ENCODE measurements at regions not wholly inside any gene's neighbourhood (a gene's known extent, or its start where the extent isn't known, plus 50 kb on each side); places are given as distances from the start of the nearest gene placed in this dataset.
"Not testable (repeated sequence)": the region's sequence is repeated elsewhere in the genome, so short reads cannot be mapped to it uniquely, and the experiment has no call there.

GRCh38 chr13:62524498-62524897 lies 1108.8 kb upstream of the PCDH20 start:
- DNase-seq (ENCODE audit: low read depth in 1 of 2, low spot score in 1 of 2), result no peak

DNA sequence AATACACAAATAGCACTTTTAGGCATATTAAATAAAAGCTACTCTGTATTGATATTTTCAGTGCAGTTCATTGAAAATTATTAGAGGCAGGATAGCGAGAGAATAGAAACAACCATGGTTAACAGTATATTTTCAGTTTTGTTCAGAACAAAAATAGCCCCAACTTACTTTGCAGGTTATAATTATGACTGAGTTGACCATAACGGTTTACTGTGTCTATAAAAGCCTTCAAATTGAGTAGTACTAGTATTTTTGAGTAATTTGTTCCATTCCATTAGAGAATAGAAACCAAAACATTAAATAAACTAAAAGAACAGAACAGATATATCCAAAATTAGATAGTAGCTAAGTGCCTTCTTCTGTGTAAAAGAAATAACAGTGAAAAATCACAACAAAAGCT lies 1108.4 kb upstream of the PCDH20 start:
- no peak for DNase-seq (ENCODE audit: low read depth in 1 of 2, low spot score in 1 of 2)

- no peak for DNase-seq (ENCODE audit: low read depth in 1 of 2, low spot score in 1 of 2)
These were observed 1096.8 kb upstream of the PCDH20 start for GRCh38 chr13:62512194-62513141.

DNA sequence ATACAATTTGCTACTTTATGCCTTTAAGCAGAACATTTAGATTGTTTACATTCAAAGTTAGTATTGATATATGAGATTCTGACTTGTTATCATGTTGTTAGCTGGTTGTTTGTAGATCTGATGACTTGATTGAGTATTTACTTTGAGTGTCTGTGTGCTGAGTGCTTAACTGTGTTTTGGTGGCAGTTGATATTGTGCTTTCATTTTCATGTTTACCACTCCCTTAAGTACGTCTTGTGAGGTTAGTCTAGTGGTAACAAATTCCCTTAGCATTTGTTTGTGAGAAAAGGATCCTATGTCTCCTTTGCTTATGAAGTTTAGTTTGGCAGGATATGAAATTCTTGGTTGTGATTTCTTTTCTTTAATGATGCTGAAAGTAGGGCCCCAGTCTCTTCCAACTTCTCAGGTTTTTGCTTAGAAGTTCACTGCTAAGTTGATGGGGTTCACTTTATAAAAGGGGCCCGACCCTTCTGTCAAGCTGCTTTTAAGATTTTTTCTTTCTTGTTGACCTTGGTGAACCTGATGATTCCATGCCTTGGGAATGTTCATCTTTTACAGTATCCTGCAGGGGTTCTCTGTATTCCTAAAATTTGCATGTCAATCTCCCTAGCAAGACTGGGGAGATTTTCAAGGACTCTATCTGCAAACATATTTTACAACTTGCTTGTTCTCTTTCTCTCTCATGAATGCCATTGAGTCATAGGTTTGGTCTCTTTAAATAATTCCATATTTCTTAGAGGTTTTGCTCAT lies 1095.4 kb upstream of the PCDH20 start:
- no peak for DNase-seq (ENCODE audit: low read depth in 1 of 2, low spot score in 1 of 2)

- DNase-seq (ENCODE audit: low read depth in 1 of 2, low spot score in 1 of 2), result no peak
These were observed 1086.9 kb upstream of the PCDH20 start for GRCh38 chr13:62502588-62502987.

DNA sequence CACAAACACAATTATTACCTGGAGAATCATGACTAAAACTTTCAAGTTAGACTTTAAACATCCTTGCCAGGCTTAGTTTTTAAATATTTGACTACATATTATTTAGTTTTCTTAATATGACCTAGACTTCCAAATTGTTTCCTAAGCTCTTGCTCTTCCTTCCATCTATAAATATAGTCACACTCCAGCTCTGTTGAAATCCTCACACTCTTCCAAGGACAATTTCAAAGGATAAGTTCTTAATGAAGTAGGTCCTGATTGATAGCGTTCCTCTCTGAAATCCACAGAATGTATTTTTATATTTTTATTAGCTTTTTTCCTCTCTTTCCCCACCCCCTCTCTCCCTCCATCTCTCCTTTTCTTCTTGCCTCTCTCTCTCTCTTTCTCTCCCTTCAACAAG lies 1074.1 kb upstream of the PCDH20 start:
- no peak for DNase-seq (ENCODE audit: low read depth in 1 of 2, low spot score in 1 of 2)

- DNase-seq (ENCODE audit: low read depth in 1 of 2, low spot score in 1 of 2), result no peak
These were observed 1068.1 kb upstream of the PCDH20 start for GRCh38 chr13:62483774-62484173.

DNA sequence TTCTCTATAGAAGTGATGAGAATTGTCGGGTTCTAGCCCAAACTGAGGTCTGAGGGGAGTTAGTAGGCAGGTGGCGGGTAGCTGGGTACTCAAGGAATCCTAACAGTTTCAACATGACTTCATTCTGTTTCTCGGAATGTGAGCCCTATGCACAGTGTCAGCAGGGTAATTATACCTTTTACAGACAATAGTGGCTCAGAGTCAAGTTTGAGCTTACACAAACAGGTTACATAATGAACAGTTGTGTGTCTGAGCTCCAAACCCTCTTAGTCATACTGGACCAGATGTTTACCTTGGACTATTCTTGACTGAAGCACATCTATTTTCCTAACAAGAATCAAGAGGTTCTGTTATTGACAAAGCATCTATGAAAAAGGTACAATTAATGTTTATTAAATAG lies 1066.7 kb upstream of the PCDH20 start:
- DNase-seq (ENCODE audit: low read depth in 1 of 2, low spot score in 1 of 2), result no peak

DNA sequence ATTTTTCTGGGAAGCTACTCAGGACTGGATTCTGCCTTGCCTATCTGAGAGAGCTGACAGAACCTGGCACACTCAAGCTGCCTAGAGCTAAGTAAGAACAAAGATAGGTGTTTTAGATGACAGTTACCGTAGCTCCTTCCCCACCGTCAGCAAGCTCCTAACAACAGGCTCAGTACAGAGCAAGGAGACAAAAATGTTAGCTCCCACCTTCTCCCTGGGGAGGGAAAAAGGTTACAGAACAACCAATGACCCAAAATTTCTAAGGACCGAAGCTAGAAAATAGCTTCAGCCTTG lies 1058.2 kb upstream of the PCDH20 start:
- no peak for DNase-seq (ENCODE audit: low read depth in 1 of 2, low spot score in 1 of 2)

- no peak for DNase-seq (ENCODE audit: low read depth in 1 of 2, low spot score in 1 of 2)
These were observed 1057.7 kb upstream of the PCDH20 start for GRCh38 chr13:62473190-62473943.

DNA sequence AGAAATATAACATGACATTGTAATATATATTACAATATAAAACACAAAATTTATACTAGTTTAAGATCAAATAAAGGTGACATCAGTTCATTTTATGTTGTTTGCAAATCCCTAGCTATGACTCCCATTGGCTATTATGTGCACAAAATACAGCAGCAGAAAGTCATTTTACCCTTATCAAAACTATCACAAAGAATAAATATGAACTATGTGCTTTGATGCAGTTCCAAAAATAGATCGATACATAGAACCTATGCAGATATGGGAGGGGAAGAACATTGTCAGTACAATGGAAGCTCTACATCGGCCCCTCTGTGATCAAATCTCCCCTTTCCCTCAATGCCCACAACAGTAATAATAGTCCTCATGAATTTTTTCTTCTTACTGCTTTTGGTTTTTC lies 1038.1 kb upstream of the PCDH20 start:
- no peak for DNase-seq (ENCODE audit: low read depth in 1 of 2, low spot score in 1 of 2)

DNA sequence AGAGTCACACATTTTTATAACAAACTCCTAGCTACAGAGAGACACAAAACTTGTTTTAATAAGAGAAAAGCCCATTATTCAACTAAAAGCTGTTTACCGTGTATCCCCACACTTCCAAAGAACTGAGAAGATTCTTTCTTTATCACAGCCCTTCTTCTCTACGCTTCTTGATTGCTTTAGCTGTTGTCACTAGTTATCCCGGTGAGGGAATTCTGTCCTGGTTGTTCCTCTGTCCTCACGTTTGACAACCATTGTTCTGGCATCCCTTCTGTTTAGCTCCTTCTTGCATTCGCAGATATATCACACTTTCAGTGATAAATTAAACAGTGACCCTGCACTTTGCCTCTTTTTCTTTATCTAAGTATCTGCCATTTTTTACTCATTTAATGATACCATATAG lies 1035.1 kb upstream of the PCDH20 start:
- DNase-seq (ENCODE audit: low read depth in 1 of 2, low spot score in 1 of 2), result no peak

GRCh38 chr13:62447771-62448382 lies 1032.2 kb upstream of the PCDH20 start:
- not testable (repeated sequence) for DNase-seq (ENCODE audit: low read depth in 1 of 2, low spot score in 1 of 2)

DNA sequence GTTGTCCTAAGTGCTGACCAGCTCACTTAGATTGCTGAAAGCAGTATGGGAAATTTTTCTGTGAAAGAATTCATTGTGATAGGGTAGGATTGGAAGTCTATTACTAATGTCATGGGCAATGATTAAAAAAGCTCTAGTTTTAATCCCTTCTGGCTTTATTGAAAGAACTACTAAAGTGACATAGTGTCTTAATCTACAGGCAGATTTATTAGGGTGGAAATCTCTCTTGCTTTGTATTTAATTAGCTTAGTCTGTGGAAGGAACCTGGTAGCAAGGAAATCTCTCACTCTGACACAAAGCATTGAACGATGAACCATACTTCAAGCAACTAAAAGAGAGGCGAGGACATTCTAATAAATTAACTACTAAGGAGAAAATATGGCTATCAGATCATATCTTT lies 1029.2 kb upstream of the PCDH20 start:
- no peak for DNase-seq (ENCODE audit: low read depth in 1 of 2, low spot score in 1 of 2)

GRCh38 chr13:62434081-62434480 lies 1018.4 kb upstream of the PCDH20 start:
- no peak for DNase-seq (ENCODE audit: low read depth in 1 of 2, low spot score in 1 of 2)

GRCh38 chr13:62433660-62434059 lies 1018.0 kb upstream of the PCDH20 start:
- no peak for DNase-seq (ENCODE audit: low read depth in 1 of 2, low spot score in 1 of 2)

DNA sequence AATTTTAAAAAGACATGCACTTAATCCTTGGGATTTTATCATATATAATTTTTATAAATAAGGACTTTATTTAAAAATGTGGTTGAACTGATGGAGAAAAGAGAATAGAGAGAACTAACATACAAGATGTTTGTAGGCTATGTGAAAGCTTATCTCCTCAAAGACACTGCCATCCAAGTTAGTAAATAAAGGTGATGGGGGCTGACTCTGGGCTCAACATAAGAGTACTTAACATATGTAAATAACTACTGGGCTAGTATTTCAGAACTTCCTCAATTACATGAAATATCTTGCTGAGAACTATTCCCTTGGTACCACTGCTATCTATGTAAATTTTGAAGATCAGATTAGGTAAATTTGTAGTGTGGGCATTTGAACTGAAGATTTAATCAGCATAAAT lies 1017.3 kb upstream of the PCDH20 start:
- DNase-seq (ENCODE audit: low read depth in 1 of 2, low spot score in 1 of 2), result no peak

DNA sequence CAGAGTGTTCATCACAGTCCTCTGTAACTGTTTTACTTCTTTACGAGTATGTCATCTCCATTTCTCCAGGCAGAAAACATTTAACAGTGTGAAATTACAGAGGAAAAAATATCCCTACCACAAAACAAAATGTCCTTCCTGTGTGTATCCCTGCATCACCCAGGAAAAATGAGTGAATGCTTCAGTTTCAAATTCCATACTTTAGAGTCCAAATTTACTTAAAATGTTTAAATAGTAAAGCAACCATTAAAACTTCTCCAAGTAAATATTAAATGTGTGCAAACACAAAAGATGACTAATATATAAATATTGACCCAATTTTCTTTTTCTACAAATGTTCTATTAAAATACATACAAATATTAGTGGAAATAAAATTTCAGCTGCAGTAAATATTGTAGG lies 1016.6 kb upstream of the PCDH20 start:
- no peak for DNase-seq (ENCODE audit: low read depth in 1 of 2, low spot score in 1 of 2)

DNA sequence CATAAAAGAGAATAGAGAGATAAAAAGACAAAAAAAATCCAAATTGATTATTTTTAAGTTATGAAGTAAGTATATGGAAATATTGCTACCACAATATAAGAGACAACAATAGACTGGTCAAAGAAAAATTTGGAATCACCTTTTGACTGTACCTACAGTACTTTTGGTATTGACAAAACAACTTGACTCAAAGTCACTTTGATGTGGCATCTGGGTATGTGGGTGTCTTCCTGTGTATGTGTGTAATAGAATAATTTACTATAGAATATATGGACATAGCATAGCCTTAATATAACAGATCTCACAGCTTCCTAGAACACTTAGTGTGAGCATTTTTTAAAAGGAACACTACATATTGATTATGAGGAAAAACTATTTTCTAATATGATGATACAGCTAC lies 1016.2 kb upstream of the PCDH20 start:
- no peak for DNase-seq (ENCODE audit: low read depth in 1 of 2, low spot score in 1 of 2)

GRCh38 chr13:62418872-62419271 lies 1003.2 kb upstream of the PCDH20 start:
- no peak for DNase-seq (ENCODE audit: low read depth in 1 of 2, low spot score in 1 of 2)

GRCh38 chr13:62418376-62418775 lies 1002.7 kb upstream of the PCDH20 start:
- DNase-seq (ENCODE audit: low read depth in 1 of 2, low spot score in 1 of 2), result no peak

All from activated CD4-positive, alpha-beta T cell treated with anti-CD3 and anti-CD28 coated beads, Interleukin-2, amount 50 U/mL, for 24 hours (primary cell).